CD4-positive, alpha-beta memory T cell (primary cell): ENCODE measurements at regions not wholly inside any gene's neighbourhood (a gene's known extent, or its start where the extent isn't known, plus 50 kb on each side); places are given as distances from the start of the nearest gene placed in this dataset.

Experiments used
- CTCF ChIA-PET: fragments of 350-600 bp; sonication (Branson Sonifier 250); formaldehyde crosslinking; loops from one replicate; lab custom pipeline; 2021; ENCODE audit warnings: inconsistent platforms; ENCODE audit not compliant: partially characterized antibody; lab: Charles Lee
- POLR2A ChIA-PET: fragments of 350-600 bp; sonication (Branson Sonifier 250); formaldehyde crosslinking; loops from one replicate; lab custom pipeline; 2021; ENCODE audit not compliant: partially characterized antibody; lab: Charles Lee
- DNase-seq, 5 donors: peaks; one replicate each; pipeline versions ENCODE4 v3.0.0 to v3.0.0-alpha.2; 2020 to 2022; ENCODE audit warnings: mixed read lengths in 1 of 5
- H3K27ac ChIP-seq: one replicate; pipeline ENCODE4 v1.7.0; 2013; ENCODE audit warnings: low read depth, low read length
- H3K27me3 ChIP-seq: 2 replicates; pipeline ENCODE4 v1.7.0; 2013; ENCODE audit warnings: mild to moderate bottlenecking, low read length, moderate library complexity; ENCODE audit not compliant: insufficient read depth
- H3K36me3 ChIP-seq: 2 replicates; pipeline ENCODE4 v1.7.0; 2013; ENCODE audit warnings: mild to moderate bottlenecking, low read length, moderate library complexity; ENCODE audit not compliant: insufficient read depth
- H3K4me1 ChIP-seq: 2 replicates; pipeline ENCODE4 v1.7.0; 2013; ENCODE audit warnings: mild to moderate bottlenecking, low read length, moderate library complexity; ENCODE audit not compliant: insufficient read depth
- H3K4me3 ChIP-seq, 2 donors: one replicate each; pipeline ENCODE4 v1.7.0; 2013; ENCODE audit warnings: low read length in 2 of 2, mild to moderate bottlenecking in 1 of 2
- H3K9me3 ChIP-seq, 2 donors: one replicate each; pipeline ENCODE4 v1.7.0; 2013; ENCODE audit warnings: low read length in 2 of 2, control low read depth in 1 of 2; ENCODE audit not compliant: control insufficient read depth in 1 of 2
- H3K27ac Mint-ChIP-seq, 7 donors: one replicate each; pipeline ENCODE4 v1.8.0; 2020 to 2021; ENCODE audit warnings: mixed read lengths in 7 of 7, mild to moderate bottlenecking in 6 of 7, inconsistent platforms in 3 of 7, moderate library complexity in 3 of 7
- H3K27me3 Mint-ChIP-seq, 2 donors: one replicate each; pipeline ENCODE4 v1.8.0; 2020 to 2021; ENCODE audit warnings: mixed read lengths in 2 of 2
- H3K36me3 Mint-ChIP-seq, 2 donors: one replicate each; pipeline ENCODE4 v1.8.0; 2020 to 2021; ENCODE audit warnings: mixed read lengths in 2 of 2, inconsistent platforms in 1 of 2, mild to moderate bottlenecking in 1 of 2
- H3K4me1 Mint-ChIP-seq, 4 donors: one replicate each; pipeline ENCODE4 v1.8.0; 2020 to 2021; ENCODE audit warnings: mixed read lengths in 4 of 4, mild to moderate bottlenecking in 1 of 4
- H3K4me3 Mint-ChIP-seq, 8 donors: one replicate each; pipeline ENCODE4 v1.8.0; 2020 to 2021; ENCODE audit warnings: mixed read lengths in 8 of 8, mild to moderate bottlenecking in 7 of 8, moderate library complexity in 6 of 8, inconsistent platforms in 3 of 8
- H3K9me3 Mint-ChIP-seq, 8 donors: one replicate each; pipeline ENCODE4 v1.8.0; 2020 to 2021; ENCODE audit warnings: mixed read lengths in 8 of 8, mild to moderate bottlenecking in 5 of 8, inconsistent platforms in 3 of 8, moderate library complexity in 1 of 8
- intact Hi-C: fragments of 100-400 bp; cut with micrococcal nuclease; formaldehyde crosslinking; loops from one replicate; pipeline ENCODE4 v1.15.1; 2023

GRCh38 chr11:103649401-103649895, 387.0 kb upstream of the DDI1 start:
- CTCF ChIA-PET: no interaction called here
- intact Hi-C loops: no loop called here
- H3K9me3 Mint-ChIP-seq: peaks cover 0 to 10% (median 2%) of the 10 kb centered on the region in 8 donors

GRCh38 chr11:103650330-103650729, 386.1 kb upstream of the DDI1 start:
- POLR2A ChIA-PET: no interaction called here
- Mint-ChIP-seq H3K9me3 (peaks cover 0 to 10% (median 2%) of the 10 kb centered on the region in 8 donors), H3K4me3 (no peak overlapping the region), H3K27ac (no peak overlapping the region), H3K36me3 (no peaks in the 10 kb centered on the region), H3K4me1 (no peaks in the 10 kb centered on the region), H3K27me3 (no peaks in the 10 kb centered on the region)
- Histone ChIP-seq H3K4me1 (no peaks in the 10 kb centered on the region), H3K9me3 (no peaks in the 10 kb centered on the region), H3K27ac (no peak overlapping the region), H3K4me3 (no peak overlapping the region), H3K36me3 (no peaks in the 10 kb centered on the region), H3K27me3 (no peaks in the 10 kb centered on the region)
- CTCF ChIA-PET: no interaction called here
- DNase-seq: no peak
- intact Hi-C loops: no loop called here

More at GRCh38 chr11:103649401-103649895, 387.0 kb upstream of the DDI1 start:
- Mint-ChIP-seq H3K27ac (no peak overlapping the region), H3K4me1 (no peaks in the 10 kb centered on the region), H3K36me3 (no peaks in the 10 kb centered on the region), H3K4me3 (no peak overlapping the region), H3K27me3 (no peaks in the 10 kb centered on the region)
- Histone ChIP-seq H3K27ac (no peak overlapping the region), H3K4me1 (no peaks in the 10 kb centered on the region), H3K9me3 (no peaks in the 10 kb centered on the region), H3K36me3 (no peaks in the 10 kb centered on the region), H3K4me3 (no peak overlapping the region), H3K27me3 (no peaks in the 10 kb centered on the region)
- POLR2A ChIA-PET: no interaction called here
- no peak for DNase-seq

GRCh38 chr11:103651341-103651998, 385.0 kb upstream of the DDI1 start:
- intact Hi-C loops: no loop called here
- ChIA-PET POLR2A (no interaction called here), CTCF (no interaction called here)
- no peak overlapping the region for H3K4me3 Mint-ChIP-seq
- H3K27ac ChIP-seq: no peak overlapping the region
- DNase-seq: no peak
- no peak overlapping the region for H3K4me3 ChIP-seq
- peaks cover 0 to 10% (median 2%) of the 10 kb centered on the region in 8 donors for H3K9me3 Mint-ChIP-seq
- no peaks in the 10 kb centered on the region for H3K9me3 ChIP-seq
- no peaks in the 10 kb centered on the region for H3K27me3 Mint-ChIP-seq
- H3K4me1 ChIP-seq: no peaks in the 10 kb centered on the region
- H3K36me3 Mint-ChIP-seq: no peaks in the 10 kb centered on the region
- H3K36me3 ChIP-seq: no peaks in the 10 kb centered on the region
- H3K27me3 ChIP-seq: no peaks in the 10 kb centered on the region
- no peak overlapping the region for H3K27ac Mint-ChIP-seq
- H3K4me1 Mint-ChIP-seq: no peaks in the 10 kb centered on the region

- ChIA-PET POLR2A (no interaction called here), CTCF (interaction anchor here (1.4 kb wide), 1 partner anchor 10 kb away, joined by 3 read pairs; no protein-coding TSS in a partner anchor)
- Mint-ChIP-seq H3K27ac (no peak overlapping the region), H3K4me3 (no peak overlapping the region), H3K36me3 (no peaks in the 10 kb centered on the region), H3K27me3 (no peaks in the 10 kb centered on the region), H3K9me3 (peaks cover 0 to 10% (median 2%) of the 10 kb centered on the region in 8 donors), H3K4me1 (no peaks in the 10 kb centered on the region)
- H3K27ac ChIP-seq: no peak overlapping the region
- DNase-seq: no peak
- H3K4me3 ChIP-seq: no peak overlapping the region
- H3K27me3 ChIP-seq: no peaks in the 10 kb centered on the region
- H3K9me3 ChIP-seq: no peaks in the 10 kb centered on the region
- intact Hi-C loops: no loop called here
- H3K4me1 ChIP-seq: no peaks in the 10 kb centered on the region
- H3K36me3 ChIP-seq: no peaks in the 10 kb centered on the region
Measured at GRCh38 chr11:103652013-103652412, 384.4 kb upstream of the DDI1 start.

- Mint-ChIP-seq H3K27ac (no peak overlapping the region), H3K36me3 (no peaks in the 10 kb centered on the region), H3K4me3 (no peak overlapping the region), H3K4me1 (no peaks in the 10 kb centered on the region), H3K27me3 (no peaks in the 10 kb centered on the region), H3K9me3 (peaks cover 0 to 10% (median 2%) of the 10 kb centered on the region in 8 donors)
- intact Hi-C loops: no loop called here
- Histone ChIP-seq H3K36me3 (no peaks in the 10 kb centered on the region), H3K4me3 (no peak overlapping the region), H3K9me3 (no peaks in the 10 kb centered on the region), H3K27me3 (no peaks in the 10 kb centered on the region), H3K4me1 (no peaks in the 10 kb centered on the region), H3K27ac (no peak overlapping the region)
- POLR2A ChIA-PET: no interaction called here
- DNase-seq: no peak
- CTCF ChIA-PET: no interaction called here
Measured at GRCh38 chr11:103656382-103656781, 380.1 kb upstream of the DDI1 start.

GRCh38 chr11:103659206-103659618, 377.2 kb upstream of the DDI1 start:
- POLR2A ChIA-PET: no interaction called here
- H3K27ac Mint-ChIP-seq: no peak overlapping the region

GRCh38 chr11:103659743-103660142, 376.7 kb upstream of the DDI1 start:
- Histone ChIP-seq H3K9me3 (no peaks in the 10 kb centered on the region), H3K27me3 (no peaks in the 10 kb centered on the region), H3K36me3 (no peaks in the 10 kb centered on the region), H3K27ac (no peak overlapping the region), H3K4me3 (no peak overlapping the region), H3K4me1 (no peaks in the 10 kb centered on the region)
- H3K36me3 Mint-ChIP-seq: no peaks in the 10 kb centered on the region
- H3K27ac Mint-ChIP-seq: no peak overlapping the region
- no peak overlapping the region for H3K4me3 Mint-ChIP-seq
- H3K9me3 Mint-ChIP-seq: no peaks in the 10 kb centered on the region
- H3K4me1 Mint-ChIP-seq: peaks cover 0 to 4% (median 2%) of the 10 kb centered on the region in 4 donors
- ChIA-PET POLR2A (no interaction called here), CTCF (no interaction called here)
- intact Hi-C loops: no loop called here
- no peaks in the 10 kb centered on the region for H3K27me3 Mint-ChIP-seq
- no peak for DNase-seq

More at GRCh38 chr11:103659206-103659618, 377.2 kb upstream of the DDI1 start:
- Mint-ChIP-seq H3K4me1 (peaks cover 0 to 4% (median 2%) of the 10 kb centered on the region in 4 donors), H3K4me3 (no peak overlapping the region), H3K36me3 (no peaks in the 10 kb centered on the region), H3K27me3 (no peaks in the 10 kb centered on the region), H3K9me3 (no peaks in the 10 kb centered on the region)
- no peak for DNase-seq
- H3K4me1 ChIP-seq: no peaks in the 10 kb centered on the region
- H3K4me3 ChIP-seq: no peak overlapping the region
- no peaks in the 10 kb centered on the region for H3K9me3 ChIP-seq
- H3K27ac ChIP-seq: no peak overlapping the region
- CTCF ChIA-PET: no interaction called here
- no peaks in the 10 kb centered on the region for H3K36me3 ChIP-seq
- intact Hi-C loops: no loop called here
- H3K27me3 ChIP-seq: no peaks in the 10 kb centered on the region
